GM12878 (cell line): ENCODE measurements at regions not wholly inside any gene's neighbourhood (a gene's known extent, or its start where the extent isn't known, plus 50 kb on each side); places are given as distances from the start of the nearest gene placed in this dataset.

Experiments used
- ATAC-seq: fragments of 200-7000 bp; cut with Tn5 transposase; 3 replicates; pipeline ENCODE4 v1.9.1; 2020; ENCODE audit warnings: mild to moderate bottlenecking, moderate library complexity
- BruUV-seq: library from RNA; stranded (reverse); fragments of 400-500 nt; replicated peaks from 2 replicates; lab custom pipeline; 2021; lab: Mats Ljungman, UMichigan
- CTCF ChIA-PET: fragments of 300-600 bp; sonication (Branson Sonifier 250); formaldehyde crosslinking; extraction: SDS; loops from one replicate; lab custom pipeline; 2021; ENCODE audit warnings: inconsistent platforms; lab: Yijun Ruan, JAX
- POLR2A ChIA-PET: fragments of 350-600 bp; formaldehyde crosslinking; extraction: SDS; loops from one replicate; lab custom pipeline; 2021; ENCODE audit warnings: inconsistent platforms; lab: Charles Lee
- RAD21 ChIA-PET: fragments of 300-600 bp; sonication (Branson Sonifier 250); formaldehyde crosslinking; loops from one replicate; lab custom pipeline; 2023; ENCODE audit warnings: antibody characterized with exemption; ENCODE audit not compliant: unreplicated experiment; lab: Charles Lee
- SMC1A ChIA-PET: fragments of 300-600 bp; sonication (Branson Sonifier 250); formaldehyde crosslinking; loops from one replicate; lab custom pipeline; 2023; ENCODE audit not compliant: unreplicated experiment, uncharacterized antibody; lab: Charles Lee
- DNase-seq: peaks from one replicate; pipeline ENCODE4 v3.0.0-alpha.2; 2011; ENCODE audit warnings: low read depth, low spot score
- FAIRE-seq: peaks from 3 replicates; lab custom pipeline; 2011; peaks lifted over from hg19 to GRCh38; lab: Jason Lieb, UNC
- H2AFZ ChIP-seq: 2 replicates; pipeline ENCODE4 v1.6.0; 2011; ENCODE audit warnings: low read depth, low read length, control low read depth; ENCODE audit not compliant: control insufficient read depth
- H3K27ac ChIP-seq: 2 replicates; pipeline ENCODE4 v1.5.1; 2011; ENCODE audit warnings: control low read depth; ENCODE audit not compliant: control insufficient read depth, insufficient read depth
- H3K27me3 ChIP-seq, 2 experiments: replicated peaks in 1 of 2; 2 replicates each; pipeline versions ENCODE4 v1.6.0 to v1.6.1; 2011; ENCODE audit warnings: low read length in 1 of 2; ENCODE audit not compliant: control insufficient read depth in 2 of 2, insufficient read depth in 2 of 2
- H3K36me3 ChIP-seq, 2 experiments: 2 replicates each; pipeline ENCODE4 v1.5.1; 2011; ENCODE audit warnings: low read length in 1 of 2; ENCODE audit not compliant: control insufficient read depth in 2 of 2, insufficient read depth in 2 of 2
- H3K4me1 ChIP-seq: 2 replicates; pipeline ENCODE4 v1.6.1; 2011; ENCODE audit warnings: mild to moderate bottlenecking, low read length, moderate library complexity, mixed read lengths; ENCODE audit not compliant: control insufficient read depth, insufficient read depth
- H3K4me2 ChIP-seq: 2 replicates; pipeline ENCODE4 v1.6.0; 2011; ENCODE audit warnings: control low read depth; ENCODE audit not compliant: control insufficient read depth, insufficient read depth
- H3K4me3 ChIP-seq: fragments of 200-600 bp; sonication (generic); 2 replicates; pipeline ENCODE4 v1.5.1; 2016
- H3K79me2 ChIP-seq: 2 replicates; pipeline ENCODE4 v1.6.0; 2011; ENCODE audit warnings: low read length; ENCODE audit not compliant: control insufficient read depth, insufficient read depth
- H3K9ac ChIP-seq: 2 replicates; pipeline ENCODE4 v1.8.0; 2011; ENCODE audit warnings: low read length, control low read depth, mixed read lengths; ENCODE audit not compliant: control insufficient read depth, insufficient read depth
- H3K9me3 ChIP-seq: replicated peaks from 3 replicates; pipeline ENCODE4 v1.5.1; 2011; ENCODE audit warnings: mild to moderate bottlenecking, low read length; ENCODE audit not compliant: control insufficient read depth, insufficient read depth
- H4K20me1 ChIP-seq: 2 replicates; pipeline ENCODE4 v1.6.0; 2011; ENCODE audit not compliant: control insufficient read depth, insufficient read depth
- CHD2 ChIP-seq: IDR thresholded peaks from 2 replicates; pipeline ENCODE4 v1.6.1; 2011; ENCODE audit warnings: low read depth, low read length, improper control_type of control experiment, borderline replicate concordance
- EED ChIP-seq: sonication (generic); IDR thresholded peaks from 2 replicates; pipeline ENCODE4 v1.6.1; 2016; ENCODE audit warnings: antibody characterized with exemption, low read depth
- RELB ChIP-seq: fragments of 450-650 bp; IDR thresholded peaks from 2 replicates; pipeline ENCODE4 v1.6.1; 2017; ENCODE audit warnings: low read depth, mild to moderate bottlenecking, moderate library complexity
- SMC3 ChIP-seq: IDR thresholded peaks from 2 replicates; pipeline ENCODE4 v1.6.1; 2011; ENCODE audit warnings: low read length, improper control_type of control experiment, borderline replicate concordance
- ZNF687 ChIP-seq: fragments of 450-650 bp; IDR thresholded peaks from 2 replicates; pipeline ENCODE4 v1.6.1; 2017; ENCODE audit warnings: mild to moderate bottlenecking, moderate library complexity
- WGBS: methylation state at CpG from one replicate; pipeline ENCODE4 v1.1.6; 2016; ENCODE audit warnings: low lambda C conversion rate; ENCODE audit not compliant: insufficient replicate concordance, insufficient coverage; ENCODE audit errors: missing lambda C conversion rate; 5-methylcytosine and 5-hydroxymethylcytosine counted together
- in situ Hi-C: fragments of 300-500 bp; cut with MboI; formaldehyde crosslinking; loops from 9 replicates; pipeline ENCODE4 v1.14.3; 2018; ENCODE audit warnings: mixed read lengths
- intact Hi-C: fragments of 100-400 bp; cut with micrococcal nuclease; formaldehyde crosslinking; loops from one replicate; pipeline ENCODE4 v1.14.2; 2022; ENCODE audit not compliant: unreplicated experiment
- TF ChIP-seq, protein P1 (sequence below): fragments of 450-650 bp; IDR thresholded peaks from 2 replicates; pipeline ENCODE4 v1.6.1; 2016; ENCODE audit warnings: mild to moderate bottlenecking
- TF ChIP-seq, protein P2 (sequence below): fragments of 450-650 bp; IDR thresholded peaks from 2 replicates; pipeline ENCODE4 v1.6.1; 2018; ENCODE audit warnings: borderline replicate concordance, mild to moderate bottlenecking; ENCODE audit not compliant: partially characterized antibody

- H4K20me1 ChIP-seq: no peaks in the 10 kb centered on the region
- no TSS peak for BruUV-seq
- H3K9me3 ChIP-seq: no peaks in the 10 kb centered on the region
- DNase-seq (no peak), ATAC-seq (no peak), FAIRE-seq (no peak)
- H3K4me3 ChIP-seq: no peak overlapping the region
- in situ Hi-C loops (no loop called here), intact Hi-C loops (no loop called here)
- no peak overlapping the region for H3K9ac ChIP-seq
- ChIA-PET CTCF (no interaction called here), RAD21 (no interaction called here), SMC1A (no interaction called here), POLR2A (no interaction called here)
- 7% methylated on average over 1 of the region's 1 CpG for WGBS
- H2AFZ ChIP-seq: no peak overlapping the region
- TF ChIP-seq ZNF687 (no peak), SMC3 (no peak), RELB (no peak), CHD2 (no peak), EED (no peak)
- TF ChIP-seq, protein P1, sequence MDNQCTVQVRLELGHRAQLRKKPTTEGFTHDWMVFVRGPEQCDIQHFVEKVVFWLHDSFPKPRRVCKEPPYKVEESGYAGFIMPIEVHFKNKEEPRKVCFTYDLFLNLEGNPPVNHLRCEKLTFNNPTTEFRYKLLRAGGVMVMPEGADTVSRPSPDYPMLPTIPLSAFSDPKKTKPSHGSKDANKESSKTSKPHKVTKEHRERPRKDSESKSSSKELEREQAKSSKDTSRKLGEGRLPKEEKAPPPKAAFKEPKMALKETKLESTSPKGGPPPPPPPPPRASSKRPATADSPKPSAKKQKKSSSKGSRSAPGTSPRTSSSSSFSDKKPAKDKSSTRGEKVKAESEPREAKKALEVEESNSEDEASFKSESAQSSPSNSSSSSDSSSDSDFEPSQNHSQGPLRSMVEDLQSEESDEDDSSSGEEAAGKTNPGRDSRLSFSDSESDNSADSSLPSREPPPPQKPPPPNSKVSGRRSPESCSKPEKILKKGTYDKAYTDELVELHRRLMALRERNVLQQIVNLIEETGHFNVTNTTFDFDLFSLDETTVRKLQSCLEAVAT: no peak
- TF ChIP-seq, protein P2, sequence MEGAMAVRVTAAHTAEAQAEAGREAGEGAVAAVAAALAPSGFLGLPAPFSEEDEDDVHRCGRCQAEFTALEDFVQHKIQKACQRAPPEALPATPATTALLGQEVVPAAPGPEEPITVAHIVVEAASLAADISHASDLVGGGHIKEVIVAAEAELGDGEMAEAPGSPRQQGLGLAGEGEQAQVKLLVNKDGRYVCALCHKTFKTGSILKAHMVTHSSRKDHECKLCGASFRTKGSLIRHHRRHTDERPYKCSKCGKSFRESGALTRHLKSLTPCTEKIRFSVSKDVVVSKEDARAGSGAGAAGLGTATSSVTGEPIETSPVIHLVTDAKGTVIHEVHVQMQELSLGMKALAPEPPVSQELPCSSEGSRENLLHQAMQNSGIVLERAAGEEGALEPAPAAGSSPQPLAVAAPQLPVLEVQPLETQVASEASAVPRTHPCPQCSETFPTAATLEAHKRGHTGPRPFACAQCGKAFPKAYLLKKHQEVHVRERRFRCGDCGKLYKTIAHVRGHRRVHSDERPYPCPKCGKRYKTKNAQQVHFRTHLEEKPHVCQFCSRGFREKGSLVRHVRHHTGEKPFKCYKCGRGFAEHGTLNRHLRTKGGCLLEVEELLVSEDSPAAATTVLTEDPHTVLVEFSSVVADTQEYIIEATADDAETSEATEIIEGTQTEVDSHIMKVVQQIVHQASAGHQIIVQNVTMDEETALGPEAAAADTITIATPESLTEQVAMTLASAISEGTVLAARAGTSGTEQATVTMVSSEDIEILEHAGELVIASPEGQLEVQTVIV: no peak
- H3K4me1 ChIP-seq: no peaks in the 10 kb centered on the region
- no peak overlapping the region for H3K4me2 ChIP-seq
- no peaks in the 10 kb centered on the region for H3K27me3 ChIP-seq
- no peak overlapping the region for H3K27ac ChIP-seq
- H3K79me2 ChIP-seq: no peaks in the 10 kb centered on the region
- H3K36me3 ChIP-seq: no peaks in the 10 kb centered on the region
These were observed 146.0 kb upstream of the GPC6 start for GRCh38 chr13:93080587-93080986.
